B cell (primary cell): ENCODE measurements at regions not wholly inside any gene's neighbourhood (a gene's known extent, or its start where the extent isn't known, plus 50 kb on each side); places are given as distances from the start of the nearest gene placed in this dataset.

Source experiments
- CTCF ChIP-seq: fragments of 200-600 bp; IDR thresholded peaks from one replicate; pipeline ENCODE4 v1.8.0; 2022; ENCODE audit warnings: antibody characterized with exemption, mild to moderate bottlenecking
- EZH2 ChIP-seq: IDR thresholded peaks from 2 replicates; pipeline ENCODE4 v1.6.1; 2012; ENCODE audit warnings: borderline replicate concordance, low read depth, mild to moderate bottlenecking, moderate library complexity, low read length; ENCODE audit not compliant: insufficient read depth, poor library complexity, severe bottlenecking

- TF ChIP-seq EZH2 (no peak), CTCF (no peak)
Measured at GRCh38 chr13:111413407-111414187, 93.2 kb downstream of the TEX29 start.
